ENCODE measurements at regions not wholly inside any gene's neighbourhood (a gene's known extent, or its start where the extent isn't known, plus 50 kb on each side); places are given as distances from the start of the nearest gene placed in this dataset.

- ATAC-seq (no peak), DNase-seq (no peak)
- Histone ChIP-seq H3K4me1 (no peaks in the 10 kb centered on the region), H3K27me3 (no peaks in the 10 kb centered on the region), H3K4me3 (no peak overlapping the region), H3K9me3 (no peaks in the 10 kb centered on the region), H3K36me3 (no peaks in the 10 kb centered on the region), H3K27ac (no peak overlapping the region)
- no peak for TF ChIP-seq CTCF (IDR thresholded peaks at IDR 0.05)
- intact Hi-C loops (cut with DNase I): no loop called here
Measured at GRCh38 chr12:11980115-11980514, 90.6 kb upstream of the BCL2L14 start.

- H3K4me3 ChIP-seq: no peak overlapping the region
- no peak overlapping the region for H3K27ac ChIP-seq
- no peaks in the 10 kb centered on the region for H3K4me1 ChIP-seq
- H3K36me3 ChIP-seq: no peaks in the 10 kb centered on the region
- H3K9me3 ChIP-seq: no peaks in the 10 kb centered on the region
- TF ChIP-seq CTCF (IDR thresholded peaks at IDR 0.05): no peak
- ATAC-seq (peak; percentile 19), DNase-seq (no peak)
- H3K27me3 ChIP-seq: no peaks in the 10 kb centered on the region
- intact Hi-C loops (cut with DNase I): no loop called here
Measured at GRCh38 chr12:11981121-11981733, 89.5 kb upstream of the BCL2L14 start.

GRCh38 chr12:11984417-11984816, 86.3 kb upstream of the BCL2L14 start:
- Histone ChIP-seq H3K9me3 (no peaks in the 10 kb centered on the region), H3K36me3 (no peaks in the 10 kb centered on the region), H3K4me1 (no peaks in the 10 kb centered on the region), H3K4me3 (no peak overlapping the region), H3K27ac (no peak overlapping the region), H3K27me3 (no peaks in the 10 kb centered on the region)
- ATAC-seq: no peak
- intact Hi-C loops (cut with DNase I): no loop called here
- DNase-seq: no peak
- TF ChIP-seq CTCF (IDR thresholded peaks at IDR 0.05): no peak

- Histone ChIP-seq H3K4me3 (no peak overlapping the region), H3K27ac (no peak overlapping the region), H3K4me1 (no peaks in the 10 kb centered on the region), H3K27me3 (no peaks in the 10 kb centered on the region), H3K9me3 (no peaks in the 10 kb centered on the region), H3K36me3 (no peaks in the 10 kb centered on the region)
- no peak for TF ChIP-seq CTCF (IDR thresholded peaks at IDR 0.05)
- intact Hi-C loops (cut with DNase I): no loop called here
- no peak for DNase-seq
- no peak for ATAC-seq
Measured at GRCh38 chr12:11986165-11986564, 84.6 kb upstream of the BCL2L14 start.

GRCh38 chr12:11987901-11988300, 82.8 kb upstream of the BCL2L14 start:
- no peak overlapping the region for H3K4me3 ChIP-seq
- intact Hi-C loops (cut with DNase I): no loop called here
- H3K27me3 ChIP-seq: no peaks in the 10 kb centered on the region
- ATAC-seq: no peak
- TF ChIP-seq CTCF (IDR thresholded peaks at IDR 0.05): no peak
- no peaks in the 10 kb centered on the region for H3K4me1 ChIP-seq
- no peak overlapping the region for H3K27ac ChIP-seq
- DNase-seq: no peak
- no peaks in the 10 kb centered on the region for H3K36me3 ChIP-seq
- H3K9me3 ChIP-seq: no peaks in the 10 kb centered on the region

GRCh38 chr12:11991604-11992003, 79.1 kb upstream of the BCL2L14 start:
- Histone ChIP-seq H3K36me3 (no peaks in the 10 kb centered on the region), H3K27me3 (no peaks in the 10 kb centered on the region), H3K4me1 (no peaks in the 10 kb centered on the region), H3K27ac (no peak overlapping the region), H3K4me3 (no peak overlapping the region), H3K9me3 (no peaks in the 10 kb centered on the region)
- TF ChIP-seq CTCF (IDR thresholded peaks at IDR 0.05): no peak
- intact Hi-C loops (cut with DNase I): no loop called here
- DNase-seq: no peak
- no peak for ATAC-seq

Data from upper lobe of right lung (tissue), 1 donor.